Stimulated activated naive CD8-positive, alpha-beta T cell treated with anti-CD3 and anti-CD28 coated beads, Interleukin-15, Interleukin-2, amounts not matched to agents 100 ng/mL and 50 ng/mL, for 24 hours (primary cell): ENCODE measurements at regions not wholly inside any gene's neighbourhood (a gene's known extent, or its start where the extent isn't known, plus 50 kb on each side); places are given as distances from the start of the nearest gene placed in this dataset.

ENCODE experiments used
- H3K27ac Mint-ChIP-seq: one replicate; pipeline ENCODE4 v1.8.0; 2021; ENCODE audit warnings: mild to moderate bottlenecking, mixed read lengths
- H3K27me3 Mint-ChIP-seq: one replicate; pipeline ENCODE4 v1.8.0; 2021; ENCODE audit warnings: mixed read lengths
- H3K36me3 Mint-ChIP-seq: one replicate; pipeline ENCODE4 v1.8.0; 2021; ENCODE audit warnings: low read depth, mixed read lengths
- H3K4me1 Mint-ChIP-seq: one replicate; pipeline ENCODE4 v1.8.0; 2021; ENCODE audit warnings: low read depth, mixed read lengths
- H3K4me3 Mint-ChIP-seq: one replicate; pipeline ENCODE4 v1.8.0; 2021; ENCODE audit warnings: mild to moderate bottlenecking, mixed read lengths
- H3K9me3 Mint-ChIP-seq: one replicate; pipeline ENCODE4 v1.8.0; 2021; ENCODE audit warnings: mixed read lengths

DNA sequence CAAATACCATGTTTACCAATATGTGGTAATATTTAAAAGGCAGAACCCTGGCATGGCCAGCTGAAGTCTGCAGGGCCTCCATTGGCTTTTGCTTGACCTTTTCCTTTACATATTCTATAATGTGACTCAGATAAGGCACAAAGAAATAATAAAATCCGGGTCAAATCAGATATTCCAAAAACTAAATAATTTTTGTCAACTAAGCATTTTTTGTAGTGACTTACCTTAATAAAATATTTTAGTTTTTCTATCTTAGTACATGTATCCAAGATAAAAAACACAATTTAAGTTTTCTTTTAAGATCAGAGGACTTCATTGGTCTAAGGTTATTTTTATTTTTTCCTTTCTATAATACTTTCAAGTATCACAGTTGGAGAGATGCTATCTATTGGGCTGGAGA is 179.4 kb upstream of the ADAMTS5 start:
- no peaks in the 10 kb centered on the region for H3K36me3 Mint-ChIP-seq
- peaks cover 18% of the 10 kb centered on the region for H3K9me3 Mint-ChIP-seq
- H3K4me1 Mint-ChIP-seq, result no peaks in the 10 kb centered on the region
- H3K4me3 Mint-ChIP-seq, result no peak overlapping the region
- no peak overlapping the region for H3K27ac Mint-ChIP-seq
- H3K27me3 Mint-ChIP-seq, result no peaks in the 10 kb centered on the region

DNA sequence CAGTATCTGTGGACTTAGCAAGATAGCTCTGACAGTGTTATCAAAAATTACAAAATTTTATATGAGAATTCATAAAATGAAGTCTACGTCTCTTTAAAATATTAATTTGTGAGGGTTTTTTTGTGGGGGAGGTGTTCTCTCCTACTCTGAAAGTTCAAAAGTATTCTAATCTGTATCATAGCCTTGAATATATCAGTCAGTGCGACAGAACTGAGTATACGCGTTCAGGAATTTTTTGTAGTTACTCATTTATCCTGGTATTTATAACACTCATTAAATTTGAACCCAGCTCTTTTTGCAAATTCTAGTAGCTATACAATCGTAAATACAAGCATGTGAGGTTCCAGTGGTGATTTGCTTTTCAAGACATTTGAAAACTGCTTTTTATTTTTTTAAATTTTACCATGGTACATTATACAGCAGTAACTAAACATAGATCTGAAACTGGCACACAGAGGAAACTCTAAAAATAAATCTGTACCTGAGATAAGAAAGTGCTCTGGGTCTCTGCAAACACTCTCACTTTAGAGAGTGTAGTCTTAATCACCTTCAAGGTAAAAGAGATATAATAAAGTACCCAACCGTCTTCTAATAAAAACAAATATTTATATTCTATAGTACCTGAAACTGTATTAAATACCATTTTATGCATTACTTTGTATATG is 178.4 kb upstream of the ADAMTS5 start:
- Mint-ChIP-seq H3K36me3 (no peaks in the 10 kb centered on the region), H3K9me3 (peaks cover 17% of the 10 kb centered on the region), H3K27me3 (no peaks in the 10 kb centered on the region), H3K4me3 (no peak overlapping the region), H3K4me1 (no peaks in the 10 kb centered on the region), H3K27ac (no peak overlapping the region)

DNA sequence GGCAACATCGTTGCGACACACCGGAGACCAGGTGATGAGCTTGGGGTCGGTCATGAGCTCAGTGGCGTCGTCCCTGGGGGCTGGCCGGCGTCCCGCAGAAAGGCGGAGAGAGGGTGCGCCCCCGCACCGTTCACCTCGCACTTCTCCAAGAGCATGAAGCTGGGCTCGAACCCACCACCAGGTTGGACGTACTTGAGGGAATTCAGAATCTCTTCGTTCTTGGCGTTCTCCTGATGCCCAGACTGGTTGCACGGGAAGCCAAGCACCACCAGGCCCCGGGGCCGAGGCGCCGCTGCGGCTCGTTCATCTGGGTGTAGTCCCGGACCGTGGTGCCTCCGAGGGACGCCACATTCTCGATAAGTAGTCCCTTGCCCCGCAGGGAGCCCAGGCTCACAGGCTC is 176.6 kb upstream of the ADAMTS5 start:
- no peak overlapping the region for H3K27ac Mint-ChIP-seq
- H3K9me3 Mint-ChIP-seq, result peaks cover 12% of the 10 kb centered on the region
- H3K4me3 Mint-ChIP-seq, result no peak overlapping the region

DNA sequence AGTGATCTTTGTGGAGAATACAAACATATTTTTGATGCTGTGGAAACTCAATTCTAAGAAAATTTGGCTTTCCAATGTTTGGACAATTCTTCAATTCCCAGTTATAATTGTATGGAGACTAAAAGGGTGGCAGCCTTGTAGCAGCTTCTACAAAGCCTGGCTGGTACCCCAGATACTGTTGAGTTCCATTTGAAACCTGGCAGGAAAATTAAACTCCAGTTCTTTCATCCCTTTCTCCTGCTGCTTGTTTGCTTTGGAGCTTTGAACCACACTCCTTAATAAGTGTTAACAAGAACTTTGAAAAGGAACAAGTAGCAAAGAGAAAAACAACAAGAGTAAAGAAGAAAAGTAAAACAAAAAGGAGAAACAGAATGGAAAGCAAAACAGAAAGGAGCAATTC is 172.6 kb upstream of the ADAMTS5 start:
- Mint-ChIP-seq H3K36me3 (no peaks in the 10 kb centered on the region), H3K27me3 (no peaks in the 10 kb centered on the region), H3K4me3 (no peak overlapping the region), H3K9me3 (peaks cover 5% of the 10 kb centered on the region), H3K27ac (no peak overlapping the region), H3K4me1 (no peaks in the 10 kb centered on the region)

More for the DNA sequence above, 176.6 kb upstream of the ADAMTS5 start:
- Mint-ChIP-seq H3K36me3 (no peaks in the 10 kb centered on the region), H3K4me1 (no peaks in the 10 kb centered on the region), H3K27me3 (no peaks in the 10 kb centered on the region)

DNA sequence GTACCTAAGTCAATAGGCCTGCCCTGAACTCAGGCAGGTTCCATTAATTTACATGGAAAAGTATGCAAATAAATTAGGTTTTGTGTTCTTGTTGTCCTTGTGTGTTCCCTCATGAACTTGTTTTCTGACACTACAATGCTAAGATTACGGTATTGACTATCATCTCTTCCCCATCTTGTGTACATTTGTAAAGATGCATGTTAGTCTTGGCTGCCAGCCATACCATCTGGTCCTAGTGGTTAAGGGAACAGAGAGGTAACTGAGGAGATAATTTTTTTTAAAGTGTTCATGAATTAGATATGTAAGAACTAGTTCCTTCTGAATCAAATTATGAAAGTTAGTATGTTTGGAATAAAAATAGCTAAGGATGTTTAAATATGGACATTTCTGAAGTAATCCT is 167.6 kb upstream of the ADAMTS5 start:
- H3K4me3 Mint-ChIP-seq, result no peak overlapping the region
- H3K36me3 Mint-ChIP-seq, result no peaks in the 10 kb centered on the region
- peaks cover 3% of the 10 kb centered on the region for H3K9me3 Mint-ChIP-seq
- no peaks in the 10 kb centered on the region for H3K4me1 Mint-ChIP-seq
- no peak overlapping the region for H3K27ac Mint-ChIP-seq
- no peaks in the 10 kb centered on the region for H3K27me3 Mint-ChIP-seq

DNA sequence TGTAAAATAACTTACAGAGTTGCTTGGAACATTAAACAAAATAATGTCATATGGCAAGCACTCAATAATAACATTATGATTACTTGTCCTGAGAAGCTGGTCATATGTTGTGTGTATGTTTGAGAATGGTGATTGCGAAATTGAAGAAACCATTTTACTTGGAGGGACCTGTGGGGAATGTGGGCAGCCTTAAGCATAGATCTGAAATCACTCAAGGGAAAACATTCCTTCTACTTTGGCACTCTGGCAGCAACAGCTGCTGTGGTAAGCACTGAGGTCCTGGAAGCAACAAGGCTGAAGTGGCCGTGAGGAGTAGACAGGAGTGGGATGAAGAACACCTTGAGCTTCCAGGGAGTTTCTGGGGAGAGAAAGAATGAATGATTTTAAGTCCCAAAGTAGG is 165.4 kb upstream of the ADAMTS5 start:
- Mint-ChIP-seq H3K27ac (no peak overlapping the region), H3K36me3 (no peaks in the 10 kb centered on the region), H3K27me3 (no peaks in the 10 kb centered on the region), H3K4me1 (no peaks in the 10 kb centered on the region), H3K4me3 (no peak overlapping the region), H3K9me3 (peaks cover 3% of the 10 kb centered on the region)

DNA sequence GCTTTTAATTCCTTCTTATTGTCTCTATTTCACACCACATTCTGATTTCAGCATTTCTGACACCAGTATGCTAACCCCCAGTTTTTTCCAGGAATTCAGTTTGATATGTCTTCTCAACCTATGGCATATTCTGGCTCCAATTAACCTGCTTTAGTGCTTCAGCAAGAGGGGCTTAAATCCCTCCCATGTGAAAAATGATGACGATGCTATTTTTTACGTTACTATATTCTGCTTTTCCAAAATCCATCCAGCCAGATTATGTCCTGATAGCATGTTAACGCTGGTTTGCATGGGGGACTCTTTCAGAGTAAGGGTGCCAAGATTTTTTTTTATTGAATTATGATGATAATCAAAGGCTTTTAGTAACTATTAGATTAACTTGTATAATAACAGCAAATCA is 163.3 kb upstream of the ADAMTS5 start:
- no peak overlapping the region for H3K27ac Mint-ChIP-seq

DNA sequence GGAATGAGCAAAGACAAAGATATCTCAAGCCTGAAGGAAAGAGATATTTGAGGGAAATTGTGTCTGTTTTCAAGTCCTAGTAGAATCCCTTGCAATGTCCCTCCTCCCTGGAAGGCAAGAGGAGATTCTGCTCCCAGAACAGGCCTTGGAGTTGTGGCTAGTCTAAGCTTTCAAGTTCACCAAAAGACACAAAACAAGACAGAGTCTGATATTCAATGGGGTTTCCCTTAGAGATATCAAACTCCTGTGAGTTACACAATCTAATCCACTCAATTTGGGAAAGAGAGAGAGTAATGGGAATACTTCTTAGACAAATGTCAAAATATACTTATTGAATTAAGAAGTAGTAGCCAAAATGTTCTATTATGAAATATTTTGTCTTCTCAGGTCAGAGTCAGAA is 162.8 kb upstream of the ADAMTS5 start:
- H3K4me3 Mint-ChIP-seq, result no peak overlapping the region
- no peaks in the 10 kb centered on the region for H3K4me1 Mint-ChIP-seq
- H3K27ac Mint-ChIP-seq, result no peak overlapping the region
- no peaks in the 10 kb centered on the region for H3K27me3 Mint-ChIP-seq
- H3K36me3 Mint-ChIP-seq, result no peaks in the 10 kb centered on the region
- H3K9me3 Mint-ChIP-seq, result peaks cover 3% of the 10 kb centered on the region

More for the DNA sequence above, 163.3 kb upstream of the ADAMTS5 start:
- Mint-ChIP-seq H3K4me1 (no peaks in the 10 kb centered on the region), H3K27me3 (no peaks in the 10 kb centered on the region), H3K9me3 (peaks cover 3% of the 10 kb centered on the region), H3K4me3 (no peak overlapping the region), H3K36me3 (no peaks in the 10 kb centered on the region)

DNA sequence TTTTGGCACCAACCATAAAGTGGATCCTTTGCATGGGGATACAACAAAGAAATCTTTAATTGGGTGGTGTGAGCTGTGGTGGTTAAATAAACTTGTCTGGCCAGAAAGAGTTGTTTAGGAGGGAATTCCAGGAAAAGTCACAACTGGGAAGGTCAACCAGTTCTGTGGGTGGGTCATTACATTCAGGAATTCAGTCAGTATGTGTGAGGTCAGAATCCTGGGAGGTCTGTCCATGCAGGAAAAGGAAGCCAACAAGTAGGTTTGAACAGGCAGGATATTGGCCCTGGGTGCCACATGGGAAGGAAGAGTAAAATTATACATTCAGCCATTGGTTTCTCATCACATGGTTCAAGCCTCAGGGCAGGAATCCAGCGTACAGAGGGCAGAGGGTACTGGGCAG is 162.3 kb upstream of the ADAMTS5 start:
- Mint-ChIP-seq H3K4me1 (no peaks in the 10 kb centered on the region), H3K27me3 (no peaks in the 10 kb centered on the region), H3K9me3 (peaks cover 3% of the 10 kb centered on the region), H3K36me3 (no peaks in the 10 kb centered on the region), H3K27ac (no peak overlapping the region), H3K4me3 (no peak overlapping the region)

DNA sequence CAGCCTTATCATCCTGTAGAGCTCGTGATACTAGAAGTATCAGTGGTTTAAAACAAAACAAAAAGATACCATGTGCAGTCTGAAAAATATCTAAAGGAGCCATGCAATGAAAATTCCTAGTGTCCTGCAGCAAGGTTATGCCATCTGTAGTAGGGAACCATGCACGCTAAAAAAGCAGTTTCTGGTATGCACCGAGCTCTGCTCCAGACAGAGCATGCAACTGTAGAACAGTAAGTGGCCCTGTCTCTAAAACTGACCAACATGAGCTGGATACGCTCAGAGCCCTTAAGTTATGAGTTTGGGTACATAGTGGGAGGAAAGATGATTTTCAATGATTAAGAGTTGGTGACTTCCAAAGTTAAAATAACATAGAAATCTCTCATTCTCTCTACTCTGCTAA is 159.3 kb upstream of the ADAMTS5 start:
- Mint-ChIP-seq H3K36me3 (no peaks in the 10 kb centered on the region), H3K9me3 (peaks cover 3% of the 10 kb centered on the region), H3K27me3 (no peaks in the 10 kb centered on the region)

DNA sequence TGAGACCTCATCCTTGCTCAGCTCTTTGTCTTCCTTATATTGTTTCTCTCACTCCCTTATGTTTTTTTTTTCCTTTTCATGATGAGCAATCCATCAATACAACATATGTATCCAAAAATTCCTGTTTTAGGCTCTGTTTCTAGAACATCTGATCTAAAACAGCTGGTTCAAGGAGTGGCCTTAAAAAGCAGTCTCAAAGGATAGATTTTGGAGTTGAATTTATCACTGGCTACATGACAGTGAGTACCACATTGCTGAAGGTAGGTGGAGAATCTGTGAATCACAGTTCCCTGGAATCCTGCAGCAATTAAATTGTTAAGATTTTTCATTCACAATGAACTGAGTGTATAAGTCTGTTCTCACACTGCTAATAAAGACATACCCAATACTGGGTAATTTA is 155.8 kb upstream of the ADAMTS5 start:
- H3K27me3 Mint-ChIP-seq, result no peaks in the 10 kb centered on the region
- no peaks in the 10 kb centered on the region for H3K4me1 Mint-ChIP-seq
- no peak overlapping the region for H3K27ac Mint-ChIP-seq
- no peaks in the 10 kb centered on the region for H3K36me3 Mint-ChIP-seq
- H3K4me3 Mint-ChIP-seq, result no peak overlapping the region
- H3K9me3 Mint-ChIP-seq, result peaks cover 3% of the 10 kb centered on the region

More for the DNA sequence above, 159.3 kb upstream of the ADAMTS5 start:
- no peak overlapping the region for H3K4me3 Mint-ChIP-seq
- no peaks in the 10 kb centered on the region for H3K4me1 Mint-ChIP-seq
- H3K27ac Mint-ChIP-seq, result no peak overlapping the region

DNA sequence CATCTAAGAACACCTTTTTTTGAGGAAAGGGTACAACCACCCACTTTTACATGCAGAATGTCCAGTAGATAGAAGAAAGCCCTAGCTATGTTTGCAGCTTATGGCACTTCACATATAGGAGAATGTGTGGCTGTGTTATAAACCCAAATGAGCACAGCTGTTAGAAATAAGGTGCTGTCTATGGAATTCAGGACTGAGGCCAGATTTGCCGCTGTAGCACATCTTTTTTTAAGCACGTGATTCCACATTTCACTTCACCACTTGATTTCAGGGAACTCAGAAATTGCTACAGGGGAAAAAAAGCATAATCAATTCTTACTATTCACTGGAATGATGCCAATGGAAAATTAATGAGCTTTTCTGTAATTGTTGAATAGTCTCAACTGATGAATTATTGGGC is 147.2 kb upstream of the ADAMTS5 start:
- Mint-ChIP-seq H3K9me3 (no peaks in the 10 kb centered on the region), H3K36me3 (no peaks in the 10 kb centered on the region), H3K4me1 (no peaks in the 10 kb centered on the region), H3K4me3 (no peak overlapping the region), H3K27ac (no peak overlapping the region), H3K27me3 (no peaks in the 10 kb centered on the region)

DNA sequence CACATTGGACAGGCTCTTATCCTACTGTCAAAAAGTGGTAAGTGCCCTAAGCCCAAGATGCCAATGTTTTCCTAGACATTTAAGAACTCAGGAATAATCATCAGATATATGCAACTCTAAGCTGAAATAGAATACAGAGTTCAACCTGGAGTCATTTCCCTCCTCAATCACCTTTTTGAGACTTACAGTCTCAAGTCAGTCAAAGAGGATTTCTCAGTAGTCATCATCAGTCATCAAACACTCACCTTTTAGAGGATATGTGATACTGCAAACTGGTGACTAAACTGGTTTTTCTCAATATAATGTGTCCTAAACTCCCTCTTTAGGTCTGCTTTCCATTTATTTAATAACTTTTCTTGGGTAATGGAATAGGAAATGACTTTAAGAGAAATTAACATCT is 145.3 kb upstream of the ADAMTS5 start:
- H3K9me3 Mint-ChIP-seq, result no peaks in the 10 kb centered on the region
- no peak overlapping the region for H3K27ac Mint-ChIP-seq
- H3K36me3 Mint-ChIP-seq, result no peaks in the 10 kb centered on the region
- no peak overlapping the region for H3K4me3 Mint-ChIP-seq
- H3K4me1 Mint-ChIP-seq, result no peaks in the 10 kb centered on the region
- H3K27me3 Mint-ChIP-seq, result no peaks in the 10 kb centered on the region

DNA sequence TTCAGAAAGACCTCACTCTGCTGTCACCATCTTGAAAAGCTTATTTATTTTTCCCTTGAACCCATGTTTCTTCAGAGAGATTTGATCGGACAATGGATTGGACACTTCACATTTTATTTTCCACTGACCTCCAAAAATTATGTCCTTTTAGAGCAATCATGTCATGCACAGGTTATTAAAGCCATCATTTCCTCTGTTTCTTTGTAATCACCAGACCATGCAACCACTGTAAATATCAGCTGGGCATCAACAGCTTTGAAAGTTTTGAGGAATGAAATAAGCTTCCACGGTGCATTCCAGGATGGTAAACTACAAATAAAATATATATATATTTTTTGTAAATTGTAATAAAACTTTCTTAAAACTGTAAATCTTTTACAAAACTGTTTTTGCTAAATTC is 144.1 kb upstream of the ADAMTS5 start:
- H3K4me1 Mint-ChIP-seq, result no peaks in the 10 kb centered on the region
- H3K27ac Mint-ChIP-seq, result no peak overlapping the region
- no peaks in the 10 kb centered on the region for H3K36me3 Mint-ChIP-seq
- no peak overlapping the region for H3K4me3 Mint-ChIP-seq
- no peaks in the 10 kb centered on the region for H3K9me3 Mint-ChIP-seq
- H3K27me3 Mint-ChIP-seq, result no peaks in the 10 kb centered on the region

DNA sequence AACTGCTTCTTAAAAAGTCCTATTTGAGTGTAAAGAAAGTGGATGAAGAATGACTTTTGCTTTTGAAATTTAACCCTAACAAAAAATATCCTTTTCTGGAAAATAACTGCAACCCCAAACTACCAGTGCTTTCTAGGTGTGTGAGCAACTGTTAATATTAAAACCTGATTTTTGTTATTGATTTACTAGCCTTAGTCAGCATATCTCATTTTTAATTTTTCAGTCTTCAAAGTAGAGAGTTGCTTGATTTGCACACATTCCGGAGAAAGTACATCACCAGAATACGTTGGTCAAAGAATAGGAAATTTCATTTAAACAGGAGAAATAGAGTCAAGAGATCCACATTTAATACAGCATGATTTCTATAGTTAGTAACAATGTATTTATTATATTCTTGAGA is 141.8 kb upstream of the ADAMTS5 start:
- no peaks in the 10 kb centered on the region for H3K36me3 Mint-ChIP-seq
- no peak overlapping the region for H3K4me3 Mint-ChIP-seq
- no peaks in the 10 kb centered on the region for H3K27me3 Mint-ChIP-seq
- no peaks in the 10 kb centered on the region for H3K4me1 Mint-ChIP-seq
- H3K9me3 Mint-ChIP-seq, result peaks cover 3% of the 10 kb centered on the region
- H3K27ac Mint-ChIP-seq, result no peak overlapping the region

DNA sequence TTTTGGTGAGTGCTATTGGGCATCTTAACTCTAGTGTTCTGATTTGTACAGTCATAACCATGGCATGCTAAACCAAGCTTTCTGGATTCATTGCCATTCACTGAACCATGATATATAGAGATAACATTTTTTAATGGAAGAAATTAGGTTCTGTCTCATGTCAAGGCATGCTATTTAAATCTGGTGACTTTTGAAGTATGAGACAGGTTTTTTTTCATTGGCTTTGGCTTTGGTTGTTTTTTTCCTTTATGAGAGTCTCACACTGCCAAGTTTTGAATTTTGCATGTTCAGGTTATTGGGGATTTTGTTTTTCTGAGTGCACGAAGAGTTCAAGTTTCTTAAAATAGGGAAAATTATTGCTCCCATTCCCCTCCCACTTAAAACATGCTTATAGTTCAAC is 141.3 kb upstream of the ADAMTS5 start:
- Mint-ChIP-seq H3K36me3 (no peaks in the 10 kb centered on the region), H3K9me3 (peaks cover 3% of the 10 kb centered on the region), H3K4me1 (no peaks in the 10 kb centered on the region), H3K27me3 (no peaks in the 10 kb centered on the region), H3K27ac (no peak overlapping the region), H3K4me3 (no peak overlapping the region)
